ENCODE measurements at regions not wholly inside any gene's neighbourhood (a gene's known extent, or its start where the extent isn't known, plus 50 kb on each side); places are given as distances from the start of the nearest gene placed in this dataset.

- TF ChIP-seq YY1 (IDR thresholded peaks at IDR 0.05; ENCODE audit: insufficient read depth, insufficient read length) (no peak), ZNF274 (IDR thresholded peaks at IDR 0.05; ENCODE audit: low read depth, low read length) (no peak), SUZ12 (IDR thresholded peaks at IDR 0.05; ENCODE audit: extremely low read depth, insufficient read depth, insufficient read length) (no peak)
Measured at GRCh38 chrX:148084611-148085010, 103.5 kb downstream of the FMR1NB start.
